Subcutaneous abdominal adipose tissue (tissue), 5 donors: ENCODE measurements at regions not wholly inside any gene's neighbourhood (a gene's known extent, or its start where the extent isn't known, plus 50 kb on each side); places are given as distances from the start of the nearest gene placed in this dataset.

ENCODE experiments used
- H3K27ac ChIP-seq: one replicate; pipeline ENCODE4 v1.7.0; 2013; ENCODE audit warnings: low read depth, mild to moderate bottlenecking, inconsistent platforms, low read length, moderate library complexity
- H3K27me3 ChIP-seq, 5 donors: one replicate each; pipeline ENCODE4 v1.7.0; 2013; ENCODE audit warnings: low read length in 5 of 5, inconsistent platforms in 1 of 5; ENCODE audit not compliant: control insufficient read depth in 5 of 5, insufficient read depth in 4 of 5
- H3K36me3 ChIP-seq, 5 donors: one replicate each; pipeline ENCODE4 v1.7.0; 2013; ENCODE audit warnings: low read length in 5 of 5; ENCODE audit not compliant: control insufficient read depth in 5 of 5, insufficient read depth in 5 of 5
- H3K4me1 ChIP-seq, 5 donors: one replicate each; pipeline ENCODE4 v1.7.0; 2013; ENCODE audit warnings: low read length in 5 of 5, mild to moderate bottlenecking in 3 of 5, moderate library complexity in 1 of 5; ENCODE audit not compliant: control insufficient read depth in 5 of 5, insufficient read depth in 5 of 5
- H3K4me3 ChIP-seq, 5 donors: one replicate each; pipeline ENCODE4 v1.7.0; 2013; ENCODE audit warnings: low read length in 5 of 5, low read depth in 1 of 5
- H3K9ac ChIP-seq, 5 donors: one replicate each; pipeline ENCODE4 v1.7.0; 2013; ENCODE audit warnings: low read length in 5 of 5, mild to moderate bottlenecking in 4 of 5, moderate library complexity in 3 of 5
- H3K9me3 ChIP-seq, 5 donors: one replicate each; pipeline ENCODE4 v1.7.0; 2013; ENCODE audit warnings: low read length in 5 of 5; ENCODE audit not compliant: control insufficient read depth in 5 of 5
- donor health status: healthy.
- donor health status: healthy.
- donor health status: healthy.
- donor health status: healthy.
- donor health status: healthy.

DNA sequence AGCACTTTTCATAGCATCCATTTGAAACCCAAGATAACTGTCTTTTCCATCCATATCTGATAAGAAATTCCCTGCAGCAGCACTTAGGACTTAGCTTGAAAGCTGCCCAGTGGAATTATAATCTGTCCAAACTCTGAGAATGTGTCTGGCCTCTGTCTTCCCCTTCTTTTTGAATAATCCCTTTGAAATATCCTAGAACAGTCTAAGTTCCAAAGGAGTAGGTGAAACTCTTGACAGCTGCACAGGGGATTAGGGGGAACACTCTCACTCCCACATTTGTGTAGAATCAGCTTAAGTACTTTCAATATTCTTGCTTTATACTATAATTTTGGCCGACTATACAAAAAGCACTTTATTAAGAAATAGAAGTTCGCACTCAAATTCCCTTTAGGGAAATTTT lies 157.7 kb downstream of the PAPSS1 start:
- no peak overlapping the region for H3K4me3 ChIP-seq
- no peak overlapping the region for H3K27ac ChIP-seq
- no peak overlapping the region for H3K9ac ChIP-seq
- peaks cover 0 to 3% (median 0%) of the 10 kb centered on the region in 5 donors for H3K36me3 ChIP-seq
- peaks cover 6 to 21% (median 14%) of the 10 kb centered on the region in 5 donors for H3K9me3 ChIP-seq
- H3K27me3 ChIP-seq: no peaks in the 10 kb centered on the region
- no peaks in the 10 kb centered on the region for H3K4me1 ChIP-seq

DNA sequence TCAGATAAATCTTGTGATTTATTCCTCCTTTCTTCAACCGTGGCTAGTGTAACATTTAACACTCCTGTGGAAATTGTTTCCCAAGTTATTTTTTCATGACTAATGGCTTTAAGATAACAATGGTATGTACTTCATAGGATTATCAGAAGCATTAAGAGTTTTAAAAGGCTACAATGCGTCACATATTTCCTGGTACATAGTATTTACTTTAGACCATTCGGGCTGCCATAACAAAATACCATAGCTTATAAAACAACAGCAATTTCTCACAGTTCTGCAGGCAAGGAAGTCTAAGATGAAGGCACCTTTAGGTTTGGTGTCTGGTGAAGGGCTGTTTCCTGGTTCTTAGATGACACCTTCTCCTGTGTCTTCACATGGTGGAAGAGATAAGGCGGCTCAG lies 158.6 kb downstream of the PAPSS1 start:
- Histone ChIP-seq H3K4me1 (no peaks in the 10 kb centered on the region), H3K9me3 (peaks cover 6 to 21% (median 14%) of the 10 kb centered on the region in 5 donors), H3K9ac (no peak overlapping the region), H3K27ac (no peak overlapping the region), H3K36me3 (peaks cover 0 to 3% (median 0%) of the 10 kb centered on the region in 5 donors), H3K4me3 (no peak overlapping the region), H3K27me3 (no peaks in the 10 kb centered on the region)

- no peak overlapping the region for H3K4me3 ChIP-seq
- no peaks in the 10 kb centered on the region for H3K27me3 ChIP-seq
- H3K9me3 ChIP-seq: peaks cover 6 to 23% (median 17%) of the 10 kb centered on the region in 5 donors
- peaks cover 0 to 2% (median 0%) of the 10 kb centered on the region in 5 donors for H3K4me1 ChIP-seq
- no peak overlapping the region for H3K27ac ChIP-seq
- H3K36me3 ChIP-seq: peaks cover 0 to 3% (median 0%) of the 10 kb centered on the region in 5 donors
- H3K9ac ChIP-seq: no peak overlapping the region
Observed at GRCh38 chr4:107559653-107560052, 160.4 kb downstream of the PAPSS1 start.

DNA sequence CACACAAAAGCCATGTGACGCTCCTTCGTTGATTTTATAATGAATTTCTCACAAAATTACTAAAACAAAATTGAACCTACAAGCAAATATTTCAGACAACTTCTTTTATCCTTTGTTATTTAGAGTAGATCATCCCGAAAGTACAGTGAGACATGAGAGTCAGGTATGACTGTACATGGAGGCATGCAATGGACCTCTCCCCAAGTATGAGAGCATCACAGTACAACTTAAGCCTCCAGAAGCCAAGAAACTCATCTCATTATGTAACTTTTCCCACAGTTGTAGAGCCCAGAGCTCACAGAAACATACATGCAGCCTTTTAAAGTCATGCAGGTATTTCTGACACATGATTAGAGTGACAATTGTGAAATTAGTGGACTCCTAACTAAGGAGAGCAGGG lies 167.7 kb downstream of the PAPSS1 start:
- H3K9me3 ChIP-seq: peaks cover 3 to 11% (median 5%) of the 10 kb centered on the region in 5 donors
- H3K27me3 ChIP-seq: no peaks in the 10 kb centered on the region
- no peak overlapping the region for H3K27ac ChIP-seq
- H3K4me3 ChIP-seq: no peak overlapping the region
- no peak overlapping the region for H3K9ac ChIP-seq
- H3K36me3 ChIP-seq: no peaks in the 10 kb centered on the region
- peaks cover 0 to 2% (median 0%) of the 10 kb centered on the region in 5 donors for H3K4me1 ChIP-seq

DNA sequence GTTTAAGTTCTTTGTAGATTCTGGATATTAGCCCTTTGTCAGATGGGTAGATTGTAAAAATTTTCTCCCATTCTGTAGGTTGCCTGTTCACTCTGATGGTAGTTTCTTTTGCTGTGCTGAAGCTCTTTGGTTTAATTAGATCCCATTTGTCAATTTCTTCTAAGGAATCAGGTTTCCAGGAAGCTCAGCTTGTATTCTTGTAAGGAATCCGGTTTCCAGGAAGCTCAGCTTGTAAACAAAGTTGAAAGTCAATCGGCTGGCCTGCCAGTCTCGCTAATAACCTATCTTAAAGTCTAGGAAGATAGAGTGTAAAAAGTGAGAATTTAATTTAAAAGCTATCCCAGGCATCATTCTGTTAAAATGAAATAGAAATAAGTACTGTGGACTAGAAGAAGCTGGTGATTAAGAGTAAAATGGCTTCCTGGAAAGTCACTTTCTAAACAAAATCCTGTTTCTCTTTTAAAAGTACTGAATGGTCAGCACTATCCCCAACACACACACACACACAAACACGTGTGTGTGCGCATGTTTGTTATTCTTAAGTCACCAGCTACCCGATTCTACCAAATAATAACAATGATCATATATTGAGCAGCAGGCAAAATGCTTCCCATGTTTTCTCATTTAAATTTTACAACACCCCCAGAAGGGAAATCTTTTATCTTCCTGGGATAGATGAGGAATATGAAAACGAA lies 171.7 kb downstream of the PAPSS1 start:
- Histone ChIP-seq H3K27ac (no peak overlapping the region), H3K36me3 (no peaks in the 10 kb centered on the region), H3K9me3 (no peaks in the 10 kb centered on the region), H3K9ac (no peak overlapping the region), H3K27me3 (no peaks in the 10 kb centered on the region), H3K4me3 (peak overlapping the region in 1 of 5 donors; percentile 24), H3K4me1 (no peaks in the 10 kb centered on the region)

DNA sequence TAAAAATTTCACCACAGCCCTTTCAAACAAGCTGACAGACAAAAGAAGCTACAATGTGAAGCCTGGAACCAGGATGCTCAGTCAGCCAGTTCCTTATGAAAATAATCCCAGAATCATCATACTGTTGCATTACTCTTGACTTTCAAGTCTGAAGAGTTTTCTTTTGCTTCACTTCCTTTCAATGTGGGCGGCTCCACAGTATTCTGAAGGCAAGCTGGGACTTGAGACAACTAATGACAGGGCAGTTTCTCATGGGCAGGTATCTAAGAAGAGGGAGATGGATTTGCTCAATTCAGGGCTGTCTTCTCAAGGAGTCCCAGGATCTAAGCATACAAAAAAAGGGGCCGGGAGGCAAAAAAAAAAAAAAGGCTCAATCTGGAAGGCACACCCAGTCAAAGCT lies 173.4 kb downstream of the PAPSS1 start:
- Histone ChIP-seq H3K4me1 (no peaks in the 10 kb centered on the region), H3K4me3 (no peak overlapping the region), H3K27me3 (no peaks in the 10 kb centered on the region), H3K27ac (no peak overlapping the region), H3K9ac (no peak overlapping the region), H3K9me3 (no peaks in the 10 kb centered on the region), H3K36me3 (no peaks in the 10 kb centered on the region)

DNA sequence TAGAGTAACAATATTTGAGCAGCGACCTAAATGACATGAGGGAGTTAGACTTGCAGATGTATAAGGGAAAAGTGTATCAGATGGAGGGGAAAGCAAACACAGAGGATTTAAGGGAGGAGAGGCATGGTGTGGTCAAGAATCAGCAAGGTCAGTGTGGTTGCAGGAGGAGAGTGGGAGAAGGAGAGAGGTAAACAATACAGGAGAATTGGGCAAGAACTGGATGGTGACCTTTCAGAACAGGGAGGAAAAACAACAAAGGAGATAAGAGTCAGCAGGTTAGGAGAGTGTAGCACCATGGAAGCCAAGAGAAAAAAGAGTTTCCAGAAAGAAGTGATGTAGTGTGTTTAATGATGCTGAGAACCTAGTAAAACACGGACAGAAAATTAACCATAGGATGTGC lies 178.5 kb downstream of the PAPSS1 start:
- no peaks in the 10 kb centered on the region for H3K9me3 ChIP-seq
- no peak overlapping the region for H3K27ac ChIP-seq
- H3K4me3 ChIP-seq: no peak overlapping the region
- no peaks in the 10 kb centered on the region for H3K27me3 ChIP-seq
- H3K9ac ChIP-seq: no peak overlapping the region
- H3K4me1 ChIP-seq: no peaks in the 10 kb centered on the region
- no peaks in the 10 kb centered on the region for H3K36me3 ChIP-seq

- Histone ChIP-seq H3K36me3 (no peaks in the 10 kb centered on the region), H3K4me1 (no peaks in the 10 kb centered on the region), H3K9ac (no peak overlapping the region), H3K9me3 (no peaks in the 10 kb centered on the region), H3K4me3 (no peak overlapping the region), H3K27ac (no peak overlapping the region), H3K27me3 (no peaks in the 10 kb centered on the region)
Observed at GRCh38 chr4:107531927-107532326, 188.1 kb downstream of the PAPSS1 start.

- Histone ChIP-seq H3K9ac (no peak overlapping the region), H3K4me3 (no peak overlapping the region), H3K9me3 (peaks cover 0 to 3% (median 0%) of the 10 kb centered on the region in 5 donors), H3K27me3 (no peaks in the 10 kb centered on the region), H3K4me1 (peaks cover 0 to 1% (median 0%) of the 10 kb centered on the region in 5 donors), H3K36me3 (no peaks in the 10 kb centered on the region), H3K27ac (no peak overlapping the region)
Observed at GRCh38 chr4:107520368-107520767, 199.7 kb downstream of the PAPSS1 start.

DNA sequence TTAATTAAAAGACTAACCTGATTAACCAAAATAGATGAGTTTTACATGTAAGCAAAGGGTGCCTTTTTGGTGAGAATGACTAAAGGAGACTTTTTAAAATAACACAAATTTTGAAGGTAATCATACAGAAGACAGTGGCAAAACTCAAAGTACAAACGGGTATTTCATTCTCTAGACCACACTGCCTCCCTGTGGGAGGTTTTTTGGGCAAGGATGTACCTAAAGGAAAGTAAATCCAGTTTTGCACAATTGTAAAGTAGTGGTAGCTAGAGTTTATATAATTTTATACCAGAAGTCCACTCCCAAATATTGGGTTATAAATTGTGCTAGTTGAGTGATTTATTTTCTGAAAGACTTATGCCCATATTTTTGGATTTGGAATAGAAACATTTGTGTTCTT lies 201.0 kb downstream of the PAPSS1 start:
- Histone ChIP-seq H3K27ac (no peak overlapping the region), H3K4me1 (peaks cover 0 to 7% (median 0%) of the 10 kb centered on the region in 5 donors), H3K4me3 (no peak overlapping the region), H3K27me3 (no peaks in the 10 kb centered on the region), H3K36me3 (no peaks in the 10 kb centered on the region), H3K9ac (no peak overlapping the region), H3K9me3 (peaks cover 0 to 5% (median 0%) of the 10 kb centered on the region in 5 donors)
